ENCODE measurements at regions not wholly inside any gene's neighbourhood (a gene's known extent, or its start where the extent isn't known, plus 50 kb on each side); places are given as distances from the start of the nearest gene placed in this dataset.

GRCh38 chr4:24076811-24077210, 187.0 kb upstream of the PPARGC1A start:
- TF ChIP-seq CTCF (IDR thresholded peaks at IDR 0.05; ENCODE audit: control extremely low read depth in 1 of 3, insufficient read depth in 1 of 3, low read depth in 1 of 3, low read length in 3 of 3) (no peak), MAFK (IDR thresholded peaks at IDR 0.05; ENCODE audit: low read depth, low read length) (no peak), RAD21 (IDR thresholded peaks at IDR 0.05 in 1 of 2, conservative IDR thresholded peaks at IDR 0.05 in 1 of 2; ENCODE audit: low read depth in 2 of 2, low read length in 2 of 2) (no peak), HDAC2 (IDR thresholded peaks at IDR 0.05; ENCODE audit: borderline replicate concordance in 1 of 2, low read depth in 2 of 2, low read length in 2 of 2) (no peak), CEBPB (IDR thresholded peaks at IDR 0.05; ENCODE audit: low read depth, low read length) (no peak), CHD2 (IDR thresholded peaks at IDR 0.05; ENCODE audit: low read length) (no peak), CREB1 (IDR thresholded peaks at IDR 0.05) (no peak), SP1 (IDR thresholded peaks at IDR 0.05; ENCODE audit: low read depth, low read length) (no peak), ATF3 (IDR thresholded peaks at IDR 0.05; ENCODE audit: insufficient read depth, low read depth, low read length) (no peak), POLR2AphosphoS5 (IDR thresholded peaks at IDR 0.05; ENCODE audit: low read depth, low read length) (no peak), TCF12 (IDR thresholded peaks at IDR 0.05; ENCODE audit: low read depth, low read length) (no peak), BCL11A (IDR thresholded peaks at IDR 0.05; ENCODE audit: low read depth in 2 of 2, low read length in 2 of 2) (no peak), TAF1 (IDR thresholded peaks at IDR 0.05; ENCODE audit: low read depth, low read length) (no peak)
